K562 (cell line): ENCODE measurements at regions not wholly inside any gene's neighbourhood (a gene's known extent, or its start where the extent isn't known, plus 50 kb on each side); places are given as distances from the start of the nearest gene placed in this dataset.

Experiments used
- CEBPB ChIP-seq: fragments of 450-650 bp; IDR thresholded peaks from 2 replicates; pipeline ENCODE4 v1.6.1; 2016; ENCODE audit warnings: missing genetic modification characterization, missing compliant biosample characterization
- MYC ChIP-seq, 2 experiments: fragments of 250-450 bp in 1 of 2; sonication (Bioruptor Pico) in 1 of 2; IDR thresholded peaks; 2 replicates each; pipeline versions ENCODE4 v1.5.1 to v1.6.1; 2012 to 2021; ENCODE audit warnings: low read depth in 2 of 2, borderline replicate concordance in 1 of 2, improper control_type of control experiment in 1 of 2, low read length in 1 of 2, mild to moderate bottlenecking in 1 of 2, moderate library complexity in 1 of 2
- TBL1XR1 ChIP-seq, 2 experiments: IDR thresholded peaks; 2 replicates each; pipeline ENCODE4 v1.6.1; 2012; ENCODE audit warnings: improper control_type of control experiment in 2 of 2, low read length in 2 of 2, mild to moderate bottlenecking in 1 of 2
- TF ChIP-seq, protein P1 (sequence below): IDR thresholded peaks from 2 replicates; pipeline ENCODE4 v1.6.1; 2012; ENCODE audit warnings: low read depth, low read length, improper control_type of control experiment, borderline replicate concordance

GRCh38 chr20:17029698-17030097 lies 197.1 kb upstream of the PCSK2 start:
- TF ChIP-seq TBL1XR1 (IDR thresholded peaks at IDR 0.05; ENCODE audit: low read length in 2 of 2) (no peak), CEBPB (tag) (no peak), MYC (IDR thresholded peaks at IDR 0.05; ENCODE audit: low read depth, low read length) (no peak), MYC (CRISPR knock-in tag; IDR thresholded peaks at IDR 0.05; ENCODE audit: borderline replicate concordance, low read depth) (no peak)
- TF ChIP-seq, protein P1, sequence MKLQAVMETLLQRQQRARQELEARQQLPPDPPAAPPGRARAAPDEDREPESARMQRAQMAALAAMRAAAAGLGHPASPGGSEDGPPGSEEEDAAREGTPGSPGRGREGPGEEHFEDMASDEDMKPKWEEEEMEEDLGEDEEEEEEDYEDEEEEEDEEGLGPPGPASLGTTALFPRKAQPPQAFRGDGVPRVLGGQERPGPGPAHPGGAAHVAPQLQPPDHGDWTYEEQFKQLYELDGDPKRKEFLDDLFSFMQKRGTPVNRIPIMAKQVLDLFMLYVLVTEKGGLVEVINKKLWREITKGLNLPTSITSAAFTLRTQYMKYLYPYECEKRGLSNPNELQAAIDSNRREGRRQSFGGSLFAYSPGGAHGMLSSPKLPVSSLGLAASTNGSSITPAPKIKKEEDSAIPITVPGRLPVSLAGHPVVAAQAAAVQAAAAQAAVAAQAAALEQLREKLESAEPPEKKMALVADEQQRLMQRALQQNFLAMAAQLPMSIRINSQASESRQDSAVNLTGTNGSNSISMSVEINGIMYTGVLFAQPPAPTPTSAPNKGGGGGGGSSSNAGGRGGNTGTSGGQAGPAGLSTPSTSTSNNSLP = no peak
